ENCODE measurements at regions not wholly inside any gene's neighbourhood (a gene's known extent, or its start where the extent isn't known, plus 50 kb on each side); places are given as distances from the start of the nearest gene placed in this dataset.

DNA sequence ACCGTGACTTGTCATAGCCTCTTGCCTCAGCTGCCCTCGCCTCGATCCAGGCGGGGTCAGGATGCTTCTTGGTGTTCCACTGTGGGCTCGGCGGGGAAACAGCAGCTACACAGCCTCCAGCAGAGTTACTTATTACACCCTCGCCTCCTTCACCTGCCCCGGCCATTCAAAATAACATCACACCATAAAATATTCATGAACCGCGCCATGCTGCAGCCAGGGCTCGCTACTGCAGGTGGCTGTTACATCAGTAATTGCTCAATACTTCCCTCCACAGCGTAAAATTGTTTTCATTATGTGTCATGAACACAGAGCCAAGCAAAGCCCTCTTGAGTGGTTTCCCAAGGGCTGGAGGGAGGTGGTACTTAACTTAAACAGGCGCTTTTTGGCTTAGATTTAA lies 241.5 kb upstream of the SP8 start:
- DNase-seq (ENCODE audit: low spot score), result no peak

DNA sequence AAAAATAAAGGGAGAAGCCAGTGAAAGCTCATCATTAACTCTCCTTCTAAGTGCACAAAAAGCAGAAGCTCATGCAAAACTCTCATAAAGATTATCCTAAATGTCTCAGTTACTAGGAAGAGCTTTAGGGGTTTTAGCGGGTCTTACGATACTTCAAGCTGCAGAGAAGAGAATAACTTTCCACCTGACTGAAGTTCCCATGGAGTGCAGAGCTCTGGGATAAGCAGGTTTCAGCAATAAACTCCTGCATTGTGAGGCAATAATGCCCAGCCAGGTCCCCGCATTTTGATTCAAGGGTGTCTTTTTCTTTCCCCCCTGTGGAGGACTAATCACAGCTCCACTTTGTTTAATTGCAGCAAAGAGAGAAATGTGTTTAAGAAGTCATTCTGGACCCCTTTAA lies 241.9 kb upstream of the SP8 start:
- DNase-seq (ENCODE audit: low spot score), result no peak

GRCh38 chr7:21029006-21029405 lies 242.3 kb upstream of the SP8 start:
- no peak for DNase-seq (ENCODE audit: low spot score)

DNA sequence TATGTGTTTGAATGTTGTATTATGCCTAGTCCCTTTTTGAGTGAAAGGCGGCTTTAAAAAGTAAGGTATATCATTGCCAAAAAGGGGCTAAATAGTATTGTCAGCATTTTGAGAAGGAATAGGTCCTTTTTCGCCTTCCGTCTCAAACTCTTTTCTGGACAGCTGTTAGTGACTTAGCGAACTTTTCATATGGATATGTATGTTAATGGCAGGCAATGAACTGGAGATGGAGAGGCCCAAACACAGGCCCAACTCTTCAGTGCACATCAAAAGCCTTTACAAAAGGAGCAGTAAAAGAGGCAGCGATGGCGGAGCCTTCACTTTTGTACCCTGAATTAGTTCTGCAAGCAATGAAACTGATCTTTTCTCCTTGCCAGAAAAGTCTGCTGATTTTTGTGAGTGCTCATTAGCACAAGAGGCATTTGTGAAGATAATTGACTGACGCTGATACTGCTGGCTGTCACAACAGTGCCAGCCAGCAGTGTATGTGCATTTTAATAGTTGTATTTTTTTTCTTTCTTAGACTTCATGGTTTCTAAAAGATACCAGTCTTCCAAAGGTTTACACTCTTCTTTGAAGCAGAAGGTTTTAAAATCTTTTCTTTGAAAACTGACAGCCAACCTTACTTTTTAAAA lies 243.7 kb upstream of the SP8 start:
- no peak for DNase-seq (ENCODE audit: low spot score)

DNA sequence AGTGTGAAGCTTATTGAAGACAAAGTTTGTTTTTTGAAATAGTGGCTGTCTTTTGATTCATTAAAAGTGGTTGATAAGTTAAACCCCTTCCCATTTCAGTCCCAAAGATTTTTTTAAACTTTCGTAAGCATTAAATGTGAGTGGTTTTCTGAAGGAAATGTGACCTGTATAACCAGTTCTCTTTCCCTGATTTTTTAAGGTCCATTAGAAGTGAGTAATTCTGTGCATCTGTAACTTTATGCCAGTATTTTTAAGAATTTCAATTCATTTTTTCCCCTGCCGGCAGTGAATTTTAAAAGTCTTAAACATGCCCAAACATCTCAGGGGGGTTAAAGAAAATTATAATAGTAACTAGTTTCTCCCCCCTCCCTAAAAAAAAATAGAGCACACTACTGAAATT lies 254.6 kb upstream of the SP8 start:
- no peak for DNase-seq (ENCODE audit: low spot score)

DNA sequence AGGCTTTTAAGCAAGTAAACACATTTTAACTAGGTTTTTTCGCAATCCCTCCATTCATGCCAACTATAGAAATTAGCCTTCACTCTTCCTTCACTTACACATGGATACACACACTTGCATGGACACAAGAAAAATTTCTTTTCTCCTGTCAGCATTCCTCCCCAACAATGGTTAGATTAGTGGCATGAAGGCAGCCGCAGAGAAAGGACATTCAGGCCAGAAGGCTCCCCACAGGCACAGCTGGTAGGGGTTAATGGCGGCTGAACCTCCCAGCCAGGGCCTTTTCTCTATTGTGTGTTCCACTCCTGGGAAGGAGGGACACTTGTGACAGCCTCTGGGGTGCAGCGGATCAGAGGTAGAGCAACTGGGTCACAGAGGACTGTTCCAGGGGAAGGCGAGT lies 255.0 kb upstream of the SP8 start:
- no peak for DNase-seq (ENCODE audit: low spot score)

GRCh38 chr7:21044384-21044783 lies 257.7 kb upstream of the SP8 start:
- DNase-seq (ENCODE audit: low spot score), result no peak

DNA sequence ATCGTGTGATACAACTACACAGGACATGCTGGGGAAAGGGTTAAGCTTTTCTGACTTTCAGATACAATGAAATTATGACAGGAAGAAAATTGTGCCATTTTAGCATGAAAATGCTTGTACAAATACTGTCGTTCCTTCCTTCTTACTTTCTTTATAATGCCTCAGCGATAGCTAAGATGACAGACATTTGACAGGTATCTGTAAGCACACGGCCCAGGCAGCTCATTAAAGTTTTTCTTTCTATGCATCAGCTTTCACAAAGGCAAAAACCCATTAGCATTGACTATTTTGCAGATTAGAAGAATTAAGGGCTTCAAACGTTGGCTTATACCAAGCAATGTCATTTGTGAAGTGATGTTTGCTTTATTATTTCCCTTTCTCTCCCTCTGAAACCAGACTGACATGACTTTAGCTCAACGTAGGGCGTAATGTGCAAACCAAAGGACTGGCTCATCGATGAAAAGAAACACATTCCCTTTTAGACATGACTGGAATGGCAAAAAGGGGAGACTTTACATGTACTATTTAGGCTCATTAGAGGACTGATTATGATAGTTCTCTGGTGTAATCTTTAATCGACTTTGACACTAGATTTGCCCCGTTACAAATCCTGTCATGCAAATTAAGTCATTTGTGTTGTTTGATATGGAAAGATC lies 258.4 kb upstream of the SP8 start:
- no peak for DNase-seq (ENCODE audit: low spot score)

- DNase-seq (ENCODE audit: low spot score), result no peak
Measured at GRCh38 chr7:21051865-21052264, 265.2 kb upstream of the SP8 start.

- no peak for DNase-seq (ENCODE audit: low spot score)
Measured at GRCh38 chr7:21054427-21055112, 267.9 kb upstream of the SP8 start.

DNA sequence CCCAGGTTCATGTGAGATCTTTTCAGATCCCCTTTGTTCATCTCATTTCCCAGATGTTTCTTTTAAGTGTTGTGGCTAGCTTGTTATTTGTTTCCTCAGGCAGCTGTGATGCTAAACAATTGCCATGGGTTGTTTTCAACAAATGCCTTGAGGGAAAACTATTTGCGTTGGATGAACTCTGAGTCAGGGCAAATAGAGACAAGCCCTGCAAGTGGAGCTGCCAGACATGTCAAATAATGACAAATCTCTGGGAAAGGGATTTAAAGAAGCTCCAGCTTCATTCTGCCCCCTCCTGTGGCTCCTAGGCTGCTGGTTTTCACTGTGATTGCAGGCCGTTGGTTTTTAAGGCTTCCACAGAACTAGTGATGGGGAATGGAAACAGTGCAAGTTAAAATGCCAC lies 272.4 kb upstream of the SP8 start:
- DNase-seq (ENCODE audit: low spot score), result no peak

DNA sequence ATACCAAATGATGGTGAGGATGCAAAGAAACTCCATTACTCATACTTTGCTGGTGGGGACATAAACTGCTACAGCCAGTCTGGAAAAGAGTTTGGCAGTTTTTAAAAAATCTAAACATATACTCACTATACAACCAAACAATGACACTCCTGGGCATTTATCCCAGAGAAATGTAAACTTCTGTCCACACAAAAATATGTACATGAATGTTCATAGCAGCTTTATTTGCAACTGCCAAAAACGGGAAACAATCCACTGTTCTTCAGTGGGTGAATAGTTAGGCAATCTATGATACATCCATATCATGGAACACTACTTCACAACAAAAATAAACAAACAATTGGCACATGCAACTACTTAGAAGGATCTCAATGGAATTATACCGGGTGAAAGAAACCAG lies 276.4 kb upstream of the SP8 start:
- DNase-seq (ENCODE audit: low spot score), result no peak

GRCh38 chr7:21064698-21065648 lies 278.3 kb upstream of the SP8 start:
- DNase-seq (ENCODE audit: low spot score), result no peak

DNA sequence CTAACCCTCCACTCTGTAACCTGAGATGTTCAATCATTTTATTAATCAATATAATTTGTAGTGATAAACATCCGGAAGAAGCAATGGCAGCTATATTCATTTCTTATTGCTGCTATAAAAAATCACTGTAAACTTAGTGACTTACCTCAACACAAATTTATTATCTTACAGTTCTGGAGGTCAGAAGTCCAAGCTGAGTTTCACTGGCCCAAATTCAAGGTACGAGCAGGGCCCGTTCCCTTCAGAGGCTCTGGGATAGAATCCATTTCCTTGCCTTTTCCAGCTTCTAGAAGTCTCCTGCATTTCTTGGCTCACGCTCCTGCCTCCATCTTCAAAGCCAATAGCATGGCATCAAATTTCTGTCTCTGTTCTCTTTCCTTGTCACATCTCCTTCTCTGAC lies 279.5 kb upstream of the SP8 start:
- DNase-seq (ENCODE audit: low spot score), result no peak

DNA sequence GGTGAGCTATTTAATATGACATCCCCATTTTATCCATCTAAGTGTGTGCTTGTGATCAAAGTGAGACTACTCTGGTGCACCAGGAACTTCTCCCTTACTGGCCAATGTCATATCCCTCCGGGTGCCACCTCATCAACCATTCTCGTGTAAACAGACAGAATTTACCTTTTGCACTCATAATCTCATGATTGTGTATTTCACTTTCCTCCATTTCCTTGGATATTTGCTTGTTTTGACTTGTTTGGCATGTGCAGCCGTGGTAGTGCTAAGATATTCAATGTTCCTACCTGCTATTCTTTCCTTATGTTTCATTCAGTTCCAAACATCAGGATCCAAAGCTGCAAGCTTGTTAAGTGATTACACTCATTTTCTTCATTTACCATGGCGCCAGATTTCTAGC lies 280.5 kb upstream of the SP8 start:
- no peak for DNase-seq (ENCODE audit: low spot score)

DNA sequence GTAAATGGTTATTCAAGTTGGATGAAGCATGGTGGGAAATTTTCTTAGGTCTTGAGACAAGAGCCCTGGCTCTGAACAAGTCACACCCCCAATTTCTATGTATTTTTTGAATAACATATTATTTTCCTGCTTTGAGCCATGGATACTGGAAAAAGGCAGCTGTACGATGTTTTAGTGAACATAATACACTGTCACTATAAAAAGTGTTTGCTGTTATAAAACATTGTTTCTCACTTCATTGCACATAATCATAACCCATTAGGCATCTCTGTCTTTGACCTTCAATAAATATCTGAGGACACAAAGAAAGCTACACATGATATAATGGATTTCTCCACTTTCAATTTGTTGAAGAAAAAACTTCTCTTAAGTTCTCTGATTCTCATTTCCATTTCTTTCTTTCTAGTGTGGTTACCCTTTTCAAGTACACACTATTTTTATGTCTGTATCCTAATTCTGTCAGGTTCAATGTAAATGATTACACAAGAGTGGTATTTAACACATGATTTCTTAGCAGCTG lies 283.9 kb upstream of the SP8 start:
- no peak for DNase-seq (ENCODE audit: low spot score)

DNA sequence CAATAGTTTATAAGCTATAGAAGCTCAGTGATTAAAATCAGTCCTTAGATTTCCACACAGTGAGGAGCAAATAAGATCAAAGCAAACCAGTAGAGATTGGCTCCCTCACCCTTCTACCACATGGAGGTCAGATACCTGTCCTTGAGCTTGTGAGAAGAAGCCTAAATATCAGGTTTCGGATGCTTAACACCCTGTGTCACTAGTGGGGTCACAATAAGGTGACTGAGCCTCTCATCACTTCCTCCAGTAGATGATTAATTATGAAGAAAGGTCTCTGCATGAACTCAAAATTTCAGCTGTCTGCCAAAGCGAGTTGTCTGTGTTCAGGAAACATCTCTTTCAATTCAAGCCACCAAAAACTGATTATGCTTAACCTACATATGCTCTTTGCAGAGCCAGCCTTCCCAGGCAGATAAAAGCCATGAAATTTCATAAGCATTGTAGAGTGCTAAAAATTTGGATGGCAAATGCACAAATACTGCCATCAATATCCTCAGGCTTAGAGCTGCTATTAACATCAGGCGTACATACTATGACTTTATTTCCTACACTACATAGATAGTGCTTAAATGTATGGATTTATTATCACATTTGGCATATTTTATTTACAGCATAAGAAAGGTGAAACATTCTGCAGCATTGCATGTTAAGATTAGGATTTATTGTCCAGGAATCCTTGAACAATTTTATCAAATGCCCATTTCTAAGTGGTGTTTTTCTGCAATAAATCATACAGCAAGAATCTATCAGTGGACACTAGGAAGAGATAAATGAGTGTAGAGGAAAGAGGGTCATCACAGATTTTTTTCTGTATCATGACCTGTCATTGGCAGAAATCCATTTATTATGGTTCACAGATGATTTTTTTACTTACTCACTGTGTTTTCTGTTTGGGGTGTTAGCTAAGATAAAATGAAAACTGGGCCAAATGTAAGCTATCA lies 285.1 kb upstream of the SP8 start:
- DNase-seq (ENCODE audit: low spot score), result no peak

DNA sequence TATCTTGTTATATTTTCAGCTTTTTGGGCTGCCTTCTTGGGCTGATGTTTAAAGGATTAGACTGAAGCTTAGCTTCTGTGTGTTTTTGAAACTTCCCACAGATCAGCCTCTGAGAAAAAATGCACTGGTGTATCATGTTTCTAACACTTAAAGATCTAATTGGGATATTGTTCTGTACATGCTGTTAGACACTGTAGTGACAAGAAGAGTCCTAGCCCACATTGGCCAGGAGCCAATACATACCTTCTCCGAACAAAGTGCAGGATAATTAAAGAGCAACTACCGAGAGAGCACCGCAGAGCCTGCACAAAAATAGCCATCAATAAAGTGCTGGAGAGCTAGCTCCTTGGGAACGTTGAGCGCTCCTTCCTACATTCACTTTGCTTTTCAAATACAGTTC lies 289.4 kb upstream of the SP8 start:
- DNase-seq (ENCODE audit: low spot score), result no peak

DNA sequence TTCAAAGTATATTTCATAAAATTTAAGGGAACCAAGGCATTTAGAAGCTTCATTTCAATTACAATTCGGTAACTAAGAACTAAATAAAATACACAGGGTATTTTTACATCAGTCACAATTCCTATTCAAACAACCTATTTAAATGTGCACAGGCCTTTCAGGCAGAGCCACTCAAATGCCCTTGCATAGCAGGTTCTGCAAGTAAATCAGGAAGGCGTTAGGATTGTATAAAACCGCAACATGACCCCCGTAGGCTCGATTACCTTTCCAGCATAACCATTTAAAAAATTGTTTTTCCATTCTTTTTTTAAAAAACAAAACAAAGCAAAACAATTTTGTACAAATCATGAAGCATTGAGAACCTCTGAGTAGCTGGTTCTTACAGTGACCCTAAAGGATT lies 289.9 kb upstream of the SP8 start:
- no peak for DNase-seq (ENCODE audit: low spot score)

GRCh38 chr7:21077602-21078001 lies 290.9 kb upstream of the SP8 start:
- DNase-seq (ENCODE audit: low spot score), result no peak

DNA sequence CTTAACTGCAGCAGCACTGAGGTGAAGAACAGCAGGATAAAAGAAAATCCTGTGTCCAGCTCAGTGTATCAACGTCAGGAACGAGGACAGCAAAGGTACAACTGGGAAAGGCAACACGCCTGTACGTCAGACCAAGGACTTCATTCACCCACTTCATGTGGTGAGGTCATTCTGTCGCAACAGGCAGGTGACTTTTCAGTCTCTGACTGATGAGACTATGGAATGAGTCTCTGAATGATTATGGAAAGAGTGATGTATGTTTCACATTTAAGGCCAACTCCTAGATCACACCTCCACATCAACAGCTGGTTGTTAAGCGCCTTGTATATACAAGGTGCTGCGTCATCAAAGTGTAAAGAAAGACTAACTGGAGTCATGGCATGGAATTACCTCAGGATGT lies 297.6 kb upstream of the SP8 start:
- DNase-seq (ENCODE audit: low spot score), result no peak

Data from umbilical cord (tissue), 1 donor.